ENCODE measurements at regions not wholly inside any gene's neighbourhood (a gene's known extent, or its start where the extent isn't known, plus 50 kb on each side); places are given as distances from the start of the nearest gene placed in this dataset.

DNA sequence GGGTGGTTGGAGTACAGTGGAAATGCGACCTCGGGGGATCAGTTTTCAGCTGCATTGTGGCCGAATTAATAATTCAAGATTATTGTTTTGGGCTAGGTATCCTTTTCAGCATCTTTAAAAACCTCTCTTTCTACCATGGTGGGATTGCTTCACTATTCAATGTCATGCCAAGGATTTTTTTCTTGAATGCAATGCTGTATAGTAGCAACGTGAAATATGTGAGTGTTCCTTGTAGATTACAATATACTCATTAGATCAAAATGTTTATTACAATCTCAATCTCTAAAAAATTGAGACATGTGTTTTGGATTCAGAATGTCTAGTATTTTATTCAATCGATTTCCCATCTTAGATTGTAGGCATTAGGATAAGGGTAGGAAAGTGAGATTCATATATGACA lies 586.5 kb upstream of the TBL1XR1 start:
- TF ChIP-seq, protein P1, sequence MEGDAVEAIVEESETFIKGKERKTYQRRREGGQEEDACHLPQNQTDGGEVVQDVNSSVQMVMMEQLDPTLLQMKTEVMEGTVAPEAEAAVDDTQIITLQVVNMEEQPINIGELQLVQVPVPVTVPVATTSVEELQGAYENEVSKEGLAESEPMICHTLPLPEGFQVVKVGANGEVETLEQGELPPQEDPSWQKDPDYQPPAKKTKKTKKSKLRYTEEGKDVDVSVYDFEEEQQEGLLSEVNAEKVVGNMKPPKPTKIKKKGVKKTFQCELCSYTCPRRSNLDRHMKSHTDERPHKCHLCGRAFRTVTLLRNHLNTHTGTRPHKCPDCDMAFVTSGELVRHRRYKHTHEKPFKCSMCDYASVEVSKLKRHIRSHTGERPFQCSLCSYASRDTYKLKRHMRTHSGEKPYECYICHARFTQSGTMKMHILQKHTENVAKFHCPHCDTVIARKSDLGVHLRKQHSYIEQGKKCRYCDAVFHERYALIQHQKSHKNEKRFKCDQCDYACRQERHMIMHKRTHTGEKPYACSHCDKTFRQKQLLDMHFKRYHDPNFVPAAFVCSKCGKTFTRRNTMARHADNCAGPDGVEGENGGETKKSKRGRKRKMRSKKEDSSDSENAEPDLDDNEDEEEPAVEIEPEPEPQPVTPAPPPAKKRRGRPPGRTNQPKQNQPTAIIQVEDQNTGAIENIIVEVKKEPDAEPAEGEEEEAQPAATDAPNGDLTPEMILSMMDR (IDR thresholded peaks at IDR 0.05), result no peak
- no peak for TF ChIP-seq POLR2AphosphoS5 (IDR thresholded peaks at IDR 0.05)

All from breast epithelium (tissue), 3 donors.